NT2/D1 (cell line): ENCODE measurements at regions not wholly inside any gene's neighbourhood (a gene's known extent, or its start where the extent isn't known, plus 50 kb on each side); places are given as distances from the start of the nearest gene placed in this dataset.

Experiments
- DNase-seq: peaks from one replicate; pipeline ENCODE4 v3.0.0-alpha.2; 2011; ENCODE audit warnings: low read depth, low spot score
- H3K27me3 ChIP-seq: 2 replicates; pipeline ENCODE4 v1.6.0; 2011; ENCODE audit warnings: mild to moderate bottlenecking; ENCODE audit not compliant: insufficient read length, insufficient read depth
- H3K36me3 ChIP-seq: 2 replicates; pipeline ENCODE4 v1.6.1; 2011; ENCODE audit warnings: mild to moderate bottlenecking, low read length, mixed read lengths; ENCODE audit not compliant: insufficient read depth, insufficient read length
- H3K4me1 ChIP-seq: 2 replicates; pipeline ENCODE4 v1.5.1; 2011; ENCODE audit not compliant: insufficient read depth, insufficient read length
- H3K4me3 ChIP-seq: 2 replicates; pipeline ENCODE4 v1.5.1; 2011; ENCODE audit warnings: low read depth; ENCODE audit not compliant: insufficient read length
- H3K9ac ChIP-seq: 2 replicates; pipeline ENCODE4 v1.6.0; 2011; ENCODE audit warnings: low read depth; ENCODE audit not compliant: insufficient read length
- H3K9me3 ChIP-seq: 2 replicates; pipeline ENCODE4 v1.5.1; 2011; ENCODE audit warnings: mild to moderate bottlenecking, low read length; ENCODE audit not compliant: insufficient read depth
- SUZ12 ChIP-seq: IDR thresholded peaks from 2 replicates; pipeline ENCODE4 v1.6.1; 2011; ENCODE audit not compliant: insufficient read length, insufficient read depth; ENCODE audit errors: extremely low read depth
- YY1 ChIP-seq: IDR thresholded peaks from 2 replicates; pipeline ENCODE4 v1.6.1; 2011; ENCODE audit not compliant: insufficient read length, insufficient read depth
- ZNF274 ChIP-seq: IDR thresholded peaks from 2 replicates; pipeline ENCODE4 v1.6.1; 2011; ENCODE audit warnings: mild to moderate bottlenecking, low read depth, low read length

GRCh38 chr20:7770046-7770445 lies 170.2 kb downstream of the HAO1 start:
- DNase-seq = no peak
- Histone ChIP-seq H3K9ac (no peak overlapping the region), H3K27me3 (no peaks in the 10 kb centered on the region), H3K4me3 (no peak overlapping the region), H3K36me3 (no peaks in the 10 kb centered on the region), H3K4me1 (no peaks in the 10 kb centered on the region), H3K9me3 (no peaks in the 10 kb centered on the region)
- no peak for TF ChIP-seq SUZ12
- no peak for TF ChIP-seq YY1
- TF ChIP-seq ZNF274 = no peak

DNA sequence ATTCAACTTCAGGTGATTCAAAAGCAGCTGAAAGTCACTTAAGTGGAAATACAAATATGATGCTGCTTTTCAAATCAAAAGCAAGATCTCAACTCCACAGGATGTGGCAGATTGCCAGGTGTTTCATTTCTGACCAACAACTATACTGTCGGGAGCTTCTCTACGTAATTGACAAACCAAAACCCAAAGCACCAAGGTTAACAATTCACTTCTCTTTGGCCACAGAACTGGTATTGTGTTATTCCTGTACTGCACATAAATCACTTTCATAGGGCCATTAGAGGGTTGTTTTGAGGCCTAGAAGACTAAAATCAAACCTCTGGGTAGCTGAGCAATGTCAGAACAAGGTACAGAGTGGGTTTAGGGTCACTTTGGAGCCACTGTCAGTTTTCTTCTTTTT lies 169.7 kb downstream of the HAO1 start:
- Histone ChIP-seq H3K27me3 (no peaks in the 10 kb centered on the region), H3K36me3 (no peaks in the 10 kb centered on the region), H3K9me3 (peaks cover 4% of the 10 kb centered on the region; the same call in 1 of the 2 replicates), H3K4me1 (no peaks in the 10 kb centered on the region), H3K4me3 (no peak overlapping the region), H3K9ac (no peak overlapping the region)
- TF ChIP-seq YY1 = no peak
- no peak for TF ChIP-seq SUZ12
- no peak for TF ChIP-seq ZNF274
- DNase-seq = no peak

DNA sequence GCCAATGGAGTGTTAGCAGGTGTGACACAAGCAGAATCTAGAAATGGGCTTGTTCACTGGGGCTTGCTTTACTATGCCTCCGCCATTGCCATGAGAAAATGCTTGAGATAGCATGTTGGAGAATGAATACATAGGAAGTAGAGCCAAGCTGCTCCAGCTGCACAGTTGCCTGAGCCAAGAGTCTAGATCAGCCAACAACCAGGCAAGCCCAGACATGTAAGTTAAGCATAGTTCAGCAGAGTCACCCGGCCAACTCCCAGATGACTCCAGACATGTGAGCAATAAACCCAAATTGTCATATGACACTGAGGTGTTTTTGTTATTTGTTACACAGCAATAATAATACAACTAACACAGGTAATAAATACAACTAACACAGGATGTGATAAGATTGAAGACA lies 167.9 kb downstream of the HAO1 start:
- no peak overlapping the region for H3K9ac ChIP-seq
- no peak overlapping the region for H3K4me3 ChIP-seq
- no peak for TF ChIP-seq SUZ12
- no peak for TF ChIP-seq ZNF274
- no peak for TF ChIP-seq YY1
- no peak for DNase-seq
- H3K36me3 ChIP-seq = no peaks in the 10 kb centered on the region
- peaks cover 17% of the 10 kb centered on the region for H3K9me3 ChIP-seq
- H3K27me3 ChIP-seq = no peaks in the 10 kb centered on the region
- H3K4me1 ChIP-seq = no peaks in the 10 kb centered on the region

DNA sequence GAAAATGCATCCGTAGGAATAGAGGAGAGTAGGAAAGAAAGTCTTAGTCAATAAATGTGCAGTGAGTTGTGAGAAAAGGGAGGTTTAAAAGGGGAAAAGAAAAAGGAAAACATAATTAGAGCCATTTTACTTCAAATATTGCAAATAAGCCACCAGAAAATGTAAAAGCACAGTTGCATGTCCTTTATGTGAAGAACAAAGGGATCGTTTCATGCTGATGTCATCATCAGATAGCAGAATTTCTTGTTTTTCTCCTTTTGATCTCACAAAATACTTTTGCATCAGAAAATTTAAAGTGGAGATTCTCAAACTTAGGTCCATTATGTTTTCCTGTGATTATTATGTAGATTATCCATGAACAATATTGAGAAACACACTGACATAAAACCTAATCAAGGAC lies 166.7 kb downstream of the HAO1 start:
- no peak for TF ChIP-seq YY1
- TF ChIP-seq SUZ12 = no peak
- TF ChIP-seq ZNF274 = no peak
- DNase-seq = no peak
- Histone ChIP-seq H3K9me3 (peaks cover 17% of the 10 kb centered on the region), H3K27me3 (no peaks in the 10 kb centered on the region), H3K4me1 (no peaks in the 10 kb centered on the region), H3K4me3 (no peak overlapping the region), H3K36me3 (no peaks in the 10 kb centered on the region), H3K9ac (no peak overlapping the region)

- Histone ChIP-seq H3K9ac (no peak overlapping the region), H3K4me1 (no peaks in the 10 kb centered on the region), H3K9me3 (peaks cover 17% of the 10 kb centered on the region), H3K4me3 (no peak overlapping the region), H3K36me3 (no peaks in the 10 kb centered on the region), H3K27me3 (no peaks in the 10 kb centered on the region)
- TF ChIP-seq SUZ12 = no peak
- DNase-seq = peak; percentile 20
These were observed 165.2 kb downstream of the HAO1 start for GRCh38 chr20:7775072-7775471.

GRCh38 chr20:7776148-7776547 lies 164.1 kb downstream of the HAO1 start:
- DNase-seq = no peak
- Histone ChIP-seq H3K9me3 (peaks cover 17% of the 10 kb centered on the region), H3K9ac (no peak overlapping the region), H3K36me3 (no peaks in the 10 kb centered on the region), H3K4me1 (no peaks in the 10 kb centered on the region), H3K4me3 (no peak overlapping the region), H3K27me3 (no peaks in the 10 kb centered on the region)
- TF ChIP-seq YY1 (no peak), ZNF274 (no peak), SUZ12 (no peak)

DNA sequence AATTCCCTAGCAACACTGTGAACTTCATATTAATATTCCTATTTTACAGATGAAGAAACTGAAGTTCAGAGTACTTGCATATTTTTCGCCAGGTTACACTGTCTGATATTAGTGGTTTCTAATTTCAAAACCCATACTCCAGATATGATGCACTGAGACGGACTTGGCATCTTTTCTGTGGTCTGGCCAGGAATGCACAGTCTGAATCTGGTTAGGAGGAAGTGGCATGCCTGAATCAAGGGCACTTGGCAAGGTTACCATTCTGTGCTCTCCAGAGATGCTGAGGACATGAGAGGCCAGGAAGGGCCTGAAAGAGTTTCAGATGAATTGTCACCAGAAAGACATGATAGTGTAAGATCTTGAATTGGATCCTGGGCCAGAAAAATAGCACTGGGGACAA lies 150.1 kb downstream of the HAO1 start:
- Histone ChIP-seq H3K4me1 (no peaks in the 10 kb centered on the region), H3K4me3 (no peak overlapping the region), H3K9ac (no peak overlapping the region), H3K27me3 (no peaks in the 10 kb centered on the region), H3K9me3 (no peaks in the 10 kb centered on the region), H3K36me3 (no peaks in the 10 kb centered on the region)
- no peak for DNase-seq
- TF ChIP-seq YY1 = no peak
- no peak for TF ChIP-seq SUZ12
